ENCODE measurements at regions not wholly inside any gene's neighbourhood (a gene's known extent, or its start where the extent isn't known, plus 50 kb on each side); places are given as distances from the start of the nearest gene placed in this dataset.
"Not testable (repeated sequence)": the region's sequence is repeated elsewhere in the genome, so short reads cannot be mapped to it uniquely, and the experiment has no call there.

- not testable (repeated sequence) for DNase-seq (ENCODE audit: low read depth in 4 of 4, low spot score in 3 of 4)
Observed at GRCh38 chr5:113715921-113716320, 202.4 kb downstream of the YTHDC2 start.

- no peak for DNase-seq (ENCODE audit: low read depth in 4 of 4, low spot score in 3 of 4)
Observed at GRCh38 chr5:113719549-113719948, 206.1 kb downstream of the YTHDC2 start.

GRCh38 chr5:113721171-113721570 lies 207.7 kb downstream of the YTHDC2 start:
- DNase-seq (ENCODE audit: low read depth in 4 of 4, low spot score in 3 of 4) = no peak

- DNase-seq (ENCODE audit: low read depth in 4 of 4, low spot score in 3 of 4) = peak; percentile 66 to 82 (median 76)
Observed at GRCh38 chr5:113723021-113723420, 209.5 kb downstream of the YTHDC2 start.

- DNase-seq (ENCODE audit: low read depth in 4 of 4, low spot score in 3 of 4) = no peak
Observed at GRCh38 chr5:113735751-113736150, 222.3 kb downstream of the YTHDC2 start.

- DNase-seq (ENCODE audit: low read depth in 4 of 4, low spot score in 3 of 4) = no peak
Observed at GRCh38 chr5:113742176-113742575, 228.7 kb downstream of the YTHDC2 start.

- peak in 1 of 4 donors; percentile 23 for DNase-seq (ENCODE audit: low read depth in 4 of 4, low spot score in 3 of 4)
Observed at GRCh38 chr5:113742639-113743038, 229.1 kb downstream of the YTHDC2 start.

GRCh38 chr5:113748403-113748802 lies 234.9 kb downstream of the YTHDC2 start:
- DNase-seq (ENCODE audit: low read depth in 4 of 4, low spot score in 3 of 4) = no peak

GRCh38 chr5:113749334-113749733 lies 235.8 kb downstream of the YTHDC2 start:
- no peak for DNase-seq (ENCODE audit: low read depth in 4 of 4, low spot score in 3 of 4)

- DNase-seq (ENCODE audit: low read depth in 4 of 4, low spot score in 3 of 4) = not testable (repeated sequence)
Observed at GRCh38 chr5:113753182-113753581, 239.7 kb downstream of the YTHDC2 start.

- DNase-seq (ENCODE audit: low read depth in 4 of 4, low spot score in 3 of 4) = no peak
Observed at GRCh38 chr5:113755516-113755915, 242.0 kb downstream of the YTHDC2 start.

GRCh38 chr5:113757508-113757907 lies 244.0 kb downstream of the YTHDC2 start:
- no peak for DNase-seq (ENCODE audit: low read depth in 4 of 4, low spot score in 3 of 4)

- DNase-seq (ENCODE audit: low read depth in 4 of 4, low spot score in 3 of 4) = no peak
Observed at GRCh38 chr5:113759505-113759904, 246.0 kb downstream of the YTHDC2 start.

GRCh38 chr5:113760486-113760885 lies 247.0 kb downstream of the YTHDC2 start:
- DNase-seq (ENCODE audit: low read depth in 4 of 4, low spot score in 3 of 4) = no peak

- no peak for DNase-seq (ENCODE audit: low read depth in 4 of 4, low spot score in 3 of 4)
Observed at GRCh38 chr5:113761594-113761993, 248.1 kb downstream of the YTHDC2 start.

- DNase-seq (ENCODE audit: low read depth in 4 of 4, low spot score in 3 of 4) = no peak
Observed at GRCh38 chr5:113764382-113764781, 250.9 kb downstream of the YTHDC2 start.

- not testable (repeated sequence) for DNase-seq (ENCODE audit: low read depth in 4 of 4, low spot score in 3 of 4)
Observed at GRCh38 chr5:113766827-113767226, 253.3 kb downstream of the YTHDC2 start.

GRCh38 chr5:113770648-113771047 lies 257.2 kb downstream of the YTHDC2 start:
- DNase-seq (ENCODE audit: low read depth in 4 of 4, low spot score in 3 of 4) = no peak

- DNase-seq (ENCODE audit: low read depth in 4 of 4, low spot score in 3 of 4) = no peak
Observed at GRCh38 chr5:113771483-113771882, 258.0 kb downstream of the YTHDC2 start.

- DNase-seq (ENCODE audit: low read depth in 4 of 4, low spot score in 3 of 4) = no peak
Observed at GRCh38 chr5:113776168-113776567, 262.7 kb downstream of the YTHDC2 start.

GRCh38 chr5:113776832-113777525 lies 263.5 kb downstream of the YTHDC2 start:
- DNase-seq (ENCODE audit: low read depth in 4 of 4, low spot score in 3 of 4) = no peak

GRCh38 chr5:113778147-113778546 lies 264.7 kb downstream of the YTHDC2 start:
- no peak for DNase-seq (ENCODE audit: low read depth in 4 of 4, low spot score in 3 of 4)

- DNase-seq (ENCODE audit: low read depth in 4 of 4, low spot score in 3 of 4) = no peak
Observed at GRCh38 chr5:113788141-113788655, 274.7 kb downstream of the YTHDC2 start.

Data from right renal pelvis (tissue), 4 donors.